Astrocyte (in vitro differentiated cells and primary cell): ENCODE measurements at regions not wholly inside any gene's neighbourhood (a gene's known extent, or its start where the extent isn't known, plus 50 kb on each side); places are given as distances from the start of the nearest gene placed in this dataset.

Experiments used
- DNase-seq: peaks from one replicate; pipeline ENCODE4 v3.0.0-alpha.2; 2010; ENCODE audit warnings: low read depth
- FAIRE-seq: peaks from 2 replicates; lab custom pipeline; 2011; peaks lifted over from hg19 to GRCh38; lab: Jason Lieb, UNC
- H2AFZ ChIP-seq: 2 replicates; pipeline ENCODE4 v1.6.0; 2012; ENCODE audit warnings: low read depth, low read length, inconsistent platforms
- H3K27ac ChIP-seq: 2 replicates; pipeline ENCODE4 v1.5.1; 2011; ENCODE audit warnings: low read depth, low read length, inconsistent platforms
- H3K27me3 ChIP-seq: 2 replicates; pipeline ENCODE4 v1.6.0; 2011; ENCODE audit warnings: low read length, inconsistent platforms; ENCODE audit not compliant: insufficient read depth
- H3K36me3 ChIP-seq: 2 replicates; pipeline ENCODE4 v1.5.1; 2011; ENCODE audit warnings: low read length, inconsistent platforms; ENCODE audit not compliant: insufficient read depth
- H3K4me1 ChIP-seq: 2 replicates; pipeline ENCODE4 v1.5.1; 2011; ENCODE audit warnings: low read length, inconsistent platforms; ENCODE audit not compliant: insufficient read depth
- H3K4me2 ChIP-seq: 2 replicates; pipeline ENCODE4 v1.6.0; 2012; ENCODE audit warnings: low read length, inconsistent platforms
- H3K4me3 ChIP-seq: 2 replicates; pipeline ENCODE4 v1.5.1; 2011; ENCODE audit warnings: low read depth, mild to moderate bottlenecking, low read length, inconsistent platforms; ENCODE audit not compliant: insufficient read depth
- H3K79me2 ChIP-seq: 2 replicates; pipeline ENCODE4 v1.6.0; 2012; ENCODE audit warnings: mild to moderate bottlenecking, low read length, inconsistent platforms; ENCODE audit not compliant: insufficient read depth
- H3K9ac ChIP-seq: 2 replicates; pipeline ENCODE4 v1.6.0; 2012; ENCODE audit warnings: mild to moderate bottlenecking, low read length, inconsistent platforms
- H3K9me3 ChIP-seq: 2 replicates; pipeline ENCODE4 v1.5.1; 2012; ENCODE audit warnings: low read depth, mild to moderate bottlenecking, low read length, inconsistent platforms; ENCODE audit not compliant: insufficient read depth
- H4K20me1 ChIP-seq: 2 replicates; pipeline ENCODE4 v1.6.0; 2012; ENCODE audit warnings: low read length, inconsistent platforms; ENCODE audit not compliant: insufficient read depth
- H3K27ac Mint-ChIP-seq: one replicate; pipeline ENCODE4 v1.8.0; 2021; ENCODE audit warnings: mild to moderate bottlenecking, mixed read lengths; ENCODE audit not compliant: unreplicated experiment
- H3K27me3 Mint-ChIP-seq: one replicate; pipeline ENCODE4 v1.8.0; 2021; ENCODE audit warnings: low read depth, mixed read lengths; ENCODE audit not compliant: unreplicated experiment
- H3K36me3 Mint-ChIP-seq: one replicate; pipeline ENCODE4 v1.8.0; 2021; ENCODE audit warnings: low read depth, mixed read lengths; ENCODE audit not compliant: unreplicated experiment
- H3K4me1 Mint-ChIP-seq: one replicate; pipeline ENCODE4 v1.8.0; 2021; ENCODE audit warnings: low read depth, mixed read lengths; ENCODE audit not compliant: unreplicated experiment
- H3K4me3 Mint-ChIP-seq: one replicate; pipeline ENCODE4 v1.8.0; 2021; ENCODE audit warnings: mild to moderate bottlenecking, moderate library complexity, mixed read lengths; ENCODE audit not compliant: unreplicated experiment
- H3K9me3 Mint-ChIP-seq: one replicate; pipeline ENCODE4 v1.8.0; 2021; ENCODE audit warnings: mild to moderate bottlenecking, mixed read lengths; ENCODE audit not compliant: unreplicated experiment
- EZH2 ChIP-seq: IDR thresholded peaks from 2 replicates; pipeline ENCODE4 v1.6.1; 2012; ENCODE audit warnings: mild to moderate bottlenecking, low read length, inconsistent platforms; ENCODE audit not compliant: insufficient read depth
- TF ChIP-seq, protein P1 (sequence below): IDR thresholded peaks from 2 replicates; pipeline ENCODE4 v1.5.1; 2011; ENCODE audit warnings: low read depth, mild to moderate bottlenecking, inconsistent platforms, low read length, moderate library complexity; ENCODE audit not compliant: insufficient read depth

- H3K4me3 Mint-ChIP-seq = no peak overlapping the region
- H3K36me3 ChIP-seq = no peaks in the 10 kb centered on the region
- no peak overlapping the region for H3K27ac Mint-ChIP-seq
- H3K4me1 ChIP-seq = no peaks in the 10 kb centered on the region
- no peaks in the 10 kb centered on the region for H4K20me1 ChIP-seq
- H3K9me3 Mint-ChIP-seq = peaks cover 2% of the 10 kb centered on the region
- H3K9me3 ChIP-seq = no peaks in the 10 kb centered on the region
- H3K4me1 Mint-ChIP-seq = no peaks in the 10 kb centered on the region
- H3K27me3 Mint-ChIP-seq = peaks cover 11% of the 10 kb centered on the region
- H3K4me3 ChIP-seq = no peak overlapping the region
- TF ChIP-seq EZH2 = no peak
- TF ChIP-seq, protein P1, sequence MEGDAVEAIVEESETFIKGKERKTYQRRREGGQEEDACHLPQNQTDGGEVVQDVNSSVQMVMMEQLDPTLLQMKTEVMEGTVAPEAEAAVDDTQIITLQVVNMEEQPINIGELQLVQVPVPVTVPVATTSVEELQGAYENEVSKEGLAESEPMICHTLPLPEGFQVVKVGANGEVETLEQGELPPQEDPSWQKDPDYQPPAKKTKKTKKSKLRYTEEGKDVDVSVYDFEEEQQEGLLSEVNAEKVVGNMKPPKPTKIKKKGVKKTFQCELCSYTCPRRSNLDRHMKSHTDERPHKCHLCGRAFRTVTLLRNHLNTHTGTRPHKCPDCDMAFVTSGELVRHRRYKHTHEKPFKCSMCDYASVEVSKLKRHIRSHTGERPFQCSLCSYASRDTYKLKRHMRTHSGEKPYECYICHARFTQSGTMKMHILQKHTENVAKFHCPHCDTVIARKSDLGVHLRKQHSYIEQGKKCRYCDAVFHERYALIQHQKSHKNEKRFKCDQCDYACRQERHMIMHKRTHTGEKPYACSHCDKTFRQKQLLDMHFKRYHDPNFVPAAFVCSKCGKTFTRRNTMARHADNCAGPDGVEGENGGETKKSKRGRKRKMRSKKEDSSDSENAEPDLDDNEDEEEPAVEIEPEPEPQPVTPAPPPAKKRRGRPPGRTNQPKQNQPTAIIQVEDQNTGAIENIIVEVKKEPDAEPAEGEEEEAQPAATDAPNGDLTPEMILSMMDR = no peak
- H3K36me3 Mint-ChIP-seq = no peaks in the 10 kb centered on the region
- no peak overlapping the region for H3K4me2 ChIP-seq
- H3K27ac ChIP-seq = no peak overlapping the region
- FAIRE-seq = no peak
- no peaks in the 10 kb centered on the region for H3K79me2 ChIP-seq
- H3K27me3 ChIP-seq = no peaks in the 10 kb centered on the region
- no peak for DNase-seq
- H3K9ac ChIP-seq = no peak overlapping the region
- no peak overlapping the region for H2AFZ ChIP-seq
These were observed 255.1 kb downstream of the GBA3 start for GRCh38 chr4:22947851-22948250.

GRCh38 chr4:22942920-22943559 is 250.3 kb downstream of the GBA3 start:
- no peak for TF ChIP-seq EZH2
- TF ChIP-seq, protein P1 = no peak
- no peak overlapping the region for H3K27ac Mint-ChIP-seq
- no peaks in the 10 kb centered on the region for H3K36me3 Mint-ChIP-seq
- DNase-seq (no peak), FAIRE-seq (no peak)
- no peak overlapping the region for H3K4me3 ChIP-seq
- no peaks in the 10 kb centered on the region for H3K9me3 ChIP-seq
- H3K27me3 ChIP-seq = no peaks in the 10 kb centered on the region
- H3K9ac ChIP-seq = no peak overlapping the region
- no peaks in the 10 kb centered on the region for H3K36me3 ChIP-seq
- no peaks in the 10 kb centered on the region for H3K4me1 ChIP-seq
- peaks cover 16% of the 10 kb centered on the region for H3K27me3 Mint-ChIP-seq
- no peaks in the 10 kb centered on the region for H4K20me1 ChIP-seq
- H2AFZ ChIP-seq = no peak overlapping the region
- no peak overlapping the region for H3K4me2 ChIP-seq
- H3K4me3 Mint-ChIP-seq = no peak overlapping the region
- no peak overlapping the region for H3K27ac ChIP-seq
- no peaks in the 10 kb centered on the region for H3K4me1 Mint-ChIP-seq
- peaks cover 2% of the 10 kb centered on the region for H3K9me3 Mint-ChIP-seq
- no peaks in the 10 kb centered on the region for H3K79me2 ChIP-seq

DNA sequence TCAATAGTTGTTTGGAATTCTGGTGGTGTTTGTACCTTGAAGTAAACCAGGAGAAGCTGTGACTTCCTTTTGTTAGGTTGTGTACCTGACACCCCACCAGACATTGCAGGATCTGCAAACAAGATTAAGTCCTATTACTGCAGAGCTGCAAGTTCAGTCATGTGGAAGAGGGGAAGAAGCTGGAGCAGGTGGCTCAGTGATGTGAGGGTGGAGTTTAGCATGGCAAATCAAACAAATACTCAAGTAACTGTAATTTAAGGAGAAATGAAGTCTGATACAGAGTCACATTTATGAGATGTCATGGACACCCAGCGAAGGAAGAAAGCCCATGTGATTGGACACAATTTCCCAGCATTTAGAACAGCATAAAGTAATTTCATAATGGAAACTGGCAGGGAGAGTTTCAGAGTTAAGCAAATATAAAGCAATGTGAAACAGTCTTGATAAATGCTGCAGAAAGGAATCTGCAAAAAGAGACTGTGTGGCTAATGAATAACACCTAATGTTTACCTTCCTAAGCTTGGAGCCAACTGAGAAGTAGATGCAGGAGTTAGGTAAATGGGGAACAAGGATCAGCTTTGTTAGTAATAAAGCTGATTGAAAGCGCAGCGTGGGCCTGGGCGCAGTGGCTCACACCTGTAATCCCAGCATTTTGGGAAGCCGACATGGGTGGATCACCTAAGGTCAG is 249.1 kb downstream of the GBA3 start:
- Mint-ChIP-seq H3K4me3 (no peak overlapping the region), H3K36me3 (no peaks in the 10 kb centered on the region), H3K27me3 (peaks cover 10% of the 10 kb centered on the region), H3K4me1 (no peaks in the 10 kb centered on the region), H3K9me3 (peaks cover 2% of the 10 kb centered on the region), H3K27ac (no peak overlapping the region)
- H2AFZ ChIP-seq = no peak overlapping the region
- no peak overlapping the region for H3K27ac ChIP-seq
- no peaks in the 10 kb centered on the region for H3K27me3 ChIP-seq
- H3K9ac ChIP-seq = no peak overlapping the region
- H4K20me1 ChIP-seq = no peaks in the 10 kb centered on the region
- no peaks in the 10 kb centered on the region for H3K4me1 ChIP-seq
- H3K4me2 ChIP-seq = no peak overlapping the region
- H3K36me3 ChIP-seq = no peaks in the 10 kb centered on the region
- DNase-seq (no peak), FAIRE-seq (no peak)
- no peak overlapping the region for H3K4me3 ChIP-seq
- no peaks in the 10 kb centered on the region for H3K79me2 ChIP-seq
- TF ChIP-seq, protein P1 = no peak
- TF ChIP-seq EZH2 = no peak
- no peaks in the 10 kb centered on the region for H3K9me3 ChIP-seq
